ACC112 (cell line): ENCODE measurements at regions not wholly inside any gene's neighbourhood (a gene's known extent, or its start where the extent isn't known, plus 50 kb on each side); places are given as distances from the start of the nearest gene placed in this dataset.
A peak's percentile ranks its signal among the peaks of the same experiment; 100 is the strongest.

Experiments used
- H2AFZ ChIP-seq: fragments of 200-600 bp; sonication (generic); one replicate; pipeline ENCODE4 v1.6.0; 2017; ENCODE audit warnings: antibody characterized with exemption, low read length; ENCODE audit not compliant: unreplicated experiment
- H3K27ac ChIP-seq: fragments of 200-600 bp; sonication (generic); 2 replicates; pipeline ENCODE4 v1.5.1; 2014; ENCODE audit warnings: low read depth, mild to moderate bottlenecking, antibody characterized with exemption, low read length, moderate library complexity
- H3K27me3 ChIP-seq: fragments of 200-600 bp; sonication (generic); 2 replicates; pipeline ENCODE4 v1.6.1; 2014; ENCODE audit warnings: mild to moderate bottlenecking, antibody characterized with exemption, low read length, moderate library complexity, mixed read lengths; ENCODE audit not compliant: insufficient read depth
- H3K36me3 ChIP-seq: fragments of 200-600 bp; sonication (generic); 2 replicates; pipeline ENCODE4 v1.6.1; 2016; ENCODE audit warnings: mild to moderate bottlenecking, antibody characterized with exemption, low read length, moderate library complexity, mixed read lengths; ENCODE audit not compliant: insufficient read depth
- H3K4me1 ChIP-seq: fragments of 200-600 bp; sonication (generic); one replicate; pipeline ENCODE4 v1.6.1; 2016; ENCODE audit warnings: low read length, mixed read lengths; ENCODE audit not compliant: insufficient read depth, unreplicated experiment, control insufficient read depth
- H3K4me3 ChIP-seq: fragments of 200-600 bp; sonication (generic); 2 replicates; pipeline ENCODE4 v1.5.1; 2014; ENCODE audit warnings: mild to moderate bottlenecking, low read depth, low read length
- H3K79me2 ChIP-seq: fragments of 200-600 bp; sonication (generic); one replicate; pipeline ENCODE4 v1.6.0; 2016; ENCODE audit warnings: low read length; ENCODE audit not compliant: control insufficient read depth, unreplicated experiment, insufficient read depth

DNA sequence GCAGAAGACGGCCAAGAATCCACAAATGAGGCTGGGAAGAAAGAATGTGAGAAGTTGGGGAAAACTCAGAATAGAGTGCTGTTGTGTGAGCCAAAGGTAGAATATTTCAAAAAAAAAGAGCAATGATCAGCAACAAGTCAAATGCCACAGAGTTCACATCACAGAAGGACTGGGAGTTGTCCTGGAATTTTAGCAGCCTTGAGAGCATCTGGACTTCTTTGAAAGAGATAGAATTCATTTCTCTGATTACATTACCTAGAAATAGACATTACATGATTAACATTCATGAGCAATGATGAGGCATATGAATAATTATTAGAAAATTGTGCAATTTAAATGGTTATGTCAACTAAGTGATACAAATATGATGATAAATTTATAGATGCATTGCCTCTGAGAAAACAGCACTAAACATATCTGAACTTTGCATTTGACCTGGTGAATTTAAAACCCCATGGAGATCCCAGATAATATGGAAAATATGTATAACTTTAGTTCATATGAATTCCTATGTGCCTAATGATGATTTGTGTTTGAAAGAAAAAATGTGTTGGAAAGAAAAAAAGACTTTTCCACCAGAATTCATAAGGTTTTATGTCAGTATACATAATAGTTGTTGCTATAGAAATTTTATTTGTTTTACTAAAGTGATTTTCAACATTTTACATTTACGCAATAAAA is 186.2 kb downstream of the POSTN start:
- no peak overlapping the region for H3K4me3 ChIP-seq
- H2AFZ ChIP-seq: no peak overlapping the region
- H3K27me3 ChIP-seq: no peaks in the 10 kb centered on the region
- H3K79me2 ChIP-seq: no peaks in the 10 kb centered on the region
- no peak overlapping the region for H3K27ac ChIP-seq
- H3K36me3 ChIP-seq: no peaks in the 10 kb centered on the region
- H3K4me1 ChIP-seq: peaks cover 27% of the 10 kb centered on the region

- Histone ChIP-seq H3K36me3 (no peaks in the 10 kb centered on the region), H3K4me3 (no peak overlapping the region), H2AFZ (no peak overlapping the region), H3K4me1 (peaks cover 20% of the 10 kb centered on the region), H3K79me2 (no peaks in the 10 kb centered on the region), H3K27me3 (no peaks in the 10 kb centered on the region), H3K27ac (no peak overlapping the region)
Measured at GRCh38 chr13:37410316-37410715, 188.3 kb downstream of the POSTN start.

DNA sequence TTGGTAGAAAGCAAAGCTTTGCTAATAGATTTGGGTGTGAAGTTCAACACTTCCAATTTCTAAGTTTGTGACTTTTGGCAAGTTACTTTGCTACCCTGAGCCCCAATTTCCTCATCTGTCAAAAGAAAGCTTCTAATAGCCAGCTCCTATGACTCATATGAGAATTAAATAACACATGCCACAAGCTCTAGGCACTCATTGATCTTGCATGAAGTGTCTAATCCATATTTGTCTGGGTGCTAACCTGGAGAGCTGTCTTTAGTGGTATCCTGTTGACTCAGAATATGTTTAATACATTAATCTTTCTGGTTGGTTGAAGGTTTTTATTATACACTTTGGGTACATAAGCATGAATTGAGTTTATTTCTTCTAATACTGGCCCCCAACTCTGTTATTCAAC is 188.8 kb downstream of the POSTN start:
- H3K36me3 ChIP-seq: no peaks in the 10 kb centered on the region
- no peaks in the 10 kb centered on the region for H3K27me3 ChIP-seq
- H3K27ac ChIP-seq: no peak overlapping the region; the same call in 1 of the 2 replicates
- no peak overlapping the region for H2AFZ ChIP-seq
- H3K79me2 ChIP-seq: no peaks in the 10 kb centered on the region
- peaks cover 20% of the 10 kb centered on the region for H3K4me1 ChIP-seq
- H3K4me3 ChIP-seq: no peak overlapping the region

DNA sequence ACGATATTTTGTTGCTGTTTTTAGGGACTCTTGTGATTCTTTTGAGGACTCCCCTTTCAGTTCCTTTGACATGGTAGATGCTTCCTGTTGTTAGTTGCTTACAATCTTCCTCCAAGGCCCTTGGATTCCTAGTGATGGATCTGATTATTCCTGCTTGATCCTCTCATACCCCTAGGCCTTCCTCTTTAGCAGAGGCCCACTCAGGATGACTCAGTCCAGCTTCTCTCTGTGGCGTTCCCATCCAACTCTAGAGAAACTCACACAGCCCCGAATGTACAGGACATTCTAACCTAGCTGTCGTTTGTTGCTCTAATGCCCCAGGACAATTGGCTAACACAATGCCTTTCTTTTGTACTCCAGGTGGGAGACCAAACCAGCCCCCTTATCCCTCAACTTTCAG is 191.4 kb downstream of the POSTN start:
- Histone ChIP-seq H3K4me1 (peaks cover 20% of the 10 kb centered on the region), H2AFZ (no peak overlapping the region), H3K27me3 (no peaks in the 10 kb centered on the region), H3K36me3 (no peaks in the 10 kb centered on the region), H3K79me2 (no peaks in the 10 kb centered on the region), H3K4me3 (no peak overlapping the region), H3K27ac (no peak overlapping the region)

GRCh38 chr13:37406031-37406430 is 192.5 kb downstream of the POSTN start:
- Histone ChIP-seq H3K36me3 (no peaks in the 10 kb centered on the region), H3K4me1 (peaks cover 16% of the 10 kb centered on the region), H3K27me3 (no peaks in the 10 kb centered on the region), H3K27ac (no peak overlapping the region), H3K4me3 (no peak overlapping the region), H3K79me2 (no peaks in the 10 kb centered on the region), H2AFZ (no peak overlapping the region)

GRCh38 chr13:37403776-37404527 is 194.6 kb downstream of the POSTN start:
- no peaks in the 10 kb centered on the region for H3K79me2 ChIP-seq
- H3K4me1 ChIP-seq: peaks cover 5% of the 10 kb centered on the region
- no peaks in the 10 kb centered on the region for H3K36me3 ChIP-seq
- H3K27me3 ChIP-seq: no peaks in the 10 kb centered on the region
- H3K4me3 ChIP-seq: no peak overlapping the region
- peak overlapping the region; percentile 57 for H3K27ac ChIP-seq
- H2AFZ ChIP-seq: peak overlapping the region; percentile 73

DNA sequence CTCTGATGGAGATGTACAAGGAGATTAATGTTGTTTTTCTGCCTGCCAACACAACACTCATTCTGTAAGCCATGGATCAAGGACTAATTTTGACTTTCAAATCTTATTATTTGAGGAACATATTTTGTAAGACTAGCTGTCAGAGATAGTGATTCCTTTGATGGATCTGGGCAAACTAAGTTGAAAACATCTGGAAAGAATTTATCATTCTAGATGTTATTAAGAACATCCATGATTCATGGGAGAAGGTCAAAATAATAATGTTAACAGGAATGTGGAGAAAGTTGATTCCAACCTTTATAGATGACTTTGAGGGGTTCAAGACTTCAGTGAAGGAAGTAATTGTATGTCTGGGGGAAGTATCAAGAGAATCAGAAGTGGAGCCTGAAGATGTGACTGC is 196.8 kb downstream of the POSTN start:
- no peak overlapping the region for H3K27ac ChIP-seq
- peaks cover 5% of the 10 kb centered on the region for H3K4me1 ChIP-seq
- no peak overlapping the region for H2AFZ ChIP-seq
- no peaks in the 10 kb centered on the region for H3K27me3 ChIP-seq
- no peaks in the 10 kb centered on the region for H3K79me2 ChIP-seq
- H3K36me3 ChIP-seq: no peaks in the 10 kb centered on the region
- no peak overlapping the region for H3K4me3 ChIP-seq

DNA sequence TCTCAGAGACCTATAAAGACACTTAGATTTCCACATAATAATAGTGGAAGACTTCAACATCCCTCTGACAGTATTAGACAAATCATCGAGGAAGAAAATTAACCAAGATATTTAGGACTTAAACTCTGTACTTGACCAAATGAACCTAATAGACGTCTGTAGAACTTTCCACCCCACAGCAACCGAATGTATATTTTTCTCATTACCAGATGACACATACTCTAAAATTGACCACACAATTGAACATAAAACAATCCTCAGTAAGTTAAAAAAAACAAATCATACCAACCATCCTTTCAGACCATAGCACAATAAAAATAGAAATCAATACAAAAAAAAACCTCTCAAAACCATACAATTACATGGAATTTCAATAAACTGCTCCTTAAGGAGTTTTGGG is 201.0 kb downstream of the POSTN start:
- no peaks in the 10 kb centered on the region for H3K4me1 ChIP-seq
- H3K36me3 ChIP-seq: no peaks in the 10 kb centered on the region
- H3K27me3 ChIP-seq: no peaks in the 10 kb centered on the region
- H3K4me3 ChIP-seq: no peak overlapping the region
- H3K79me2 ChIP-seq: no peaks in the 10 kb centered on the region
- H3K27ac ChIP-seq: no peak overlapping the region
- no peak overlapping the region for H2AFZ ChIP-seq

GRCh38 chr13:37395544-37395943 is 203.0 kb downstream of the POSTN start:
- H3K79me2 ChIP-seq: no peaks in the 10 kb centered on the region
- no peaks in the 10 kb centered on the region for H3K27me3 ChIP-seq
- H3K4me1 ChIP-seq: no peaks in the 10 kb centered on the region
- no peaks in the 10 kb centered on the region for H3K36me3 ChIP-seq
- no peak overlapping the region for H3K4me3 ChIP-seq
- H2AFZ ChIP-seq: no peak overlapping the region
- no peak overlapping the region for H3K27ac ChIP-seq

DNA sequence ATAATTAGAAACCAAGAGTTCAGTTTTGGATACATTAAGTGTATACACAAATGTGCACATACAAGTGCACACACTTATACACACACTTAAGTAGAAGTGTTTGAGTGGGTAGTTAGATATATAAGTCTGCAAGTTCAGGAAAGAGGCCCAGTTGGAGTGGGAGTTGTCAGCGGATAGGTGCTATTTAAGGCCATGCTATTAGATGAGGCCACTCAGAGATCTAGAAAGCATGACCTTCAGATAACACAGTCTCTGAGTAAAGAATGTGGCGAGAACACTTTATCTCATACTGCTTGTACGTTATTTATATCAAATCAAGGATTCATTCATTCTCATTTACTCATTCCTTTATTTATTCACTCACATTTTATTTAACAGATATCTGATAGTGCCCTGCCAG is 206.2 kb downstream of the POSTN start:
- H3K27me3 ChIP-seq: no peaks in the 10 kb centered on the region
- no peak overlapping the region for H3K27ac ChIP-seq
- H3K4me3 ChIP-seq: no peak overlapping the region
- H3K79me2 ChIP-seq: no peaks in the 10 kb centered on the region
- no peaks in the 10 kb centered on the region for H3K36me3 ChIP-seq
- no peak overlapping the region for H2AFZ ChIP-seq
- H3K4me1 ChIP-seq: no peaks in the 10 kb centered on the region

DNA sequence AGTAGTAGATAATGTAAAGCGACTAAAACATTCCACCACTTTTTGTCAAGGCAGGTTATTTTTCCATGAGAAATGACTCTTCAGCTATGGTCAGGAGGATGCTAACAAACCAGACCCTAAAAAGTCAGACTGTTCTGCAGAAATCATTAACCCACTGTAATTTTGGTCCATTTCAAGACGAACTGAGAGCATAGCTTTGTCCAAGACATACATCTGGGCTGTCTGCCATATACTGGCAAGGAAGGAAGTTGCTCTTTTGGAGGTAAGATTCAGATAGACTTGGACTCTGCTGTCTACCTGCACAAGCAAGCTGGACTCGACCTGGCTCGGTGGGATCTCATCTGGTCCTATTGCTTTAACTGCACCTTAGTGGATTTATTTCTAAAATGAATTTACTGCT is 207.8 kb downstream of the POSTN start:
- H3K27ac ChIP-seq: no peak overlapping the region
- H3K27me3 ChIP-seq: no peaks in the 10 kb centered on the region
- H3K36me3 ChIP-seq: no peaks in the 10 kb centered on the region
- no peaks in the 10 kb centered on the region for H3K79me2 ChIP-seq
- H3K4me3 ChIP-seq: no peak overlapping the region
- peaks cover 4% of the 10 kb centered on the region for H3K4me1 ChIP-seq
- H2AFZ ChIP-seq: no peak overlapping the region
